WERI-Rb-1 (cell line): ENCODE measurements at regions not wholly inside any gene's neighbourhood (a gene's known extent, or its start where the extent isn't known, plus 50 kb on each side); places are given as distances from the start of the nearest gene placed in this dataset.

ENCODE experiments used
- DNase-seq: peaks from one replicate; pipeline ENCODE4 v3.0.0-alpha.2; 2020
- H3K27ac ChIP-seq: fragments of 250-450 bp; sonication (Bioruptor Pico); 2 replicates; pipeline ENCODE4 v1.5.1; 2020; ENCODE audit warnings: mild to moderate bottlenecking, moderate library complexity
- H3K27me3 ChIP-seq: fragments of 250-450 bp; sonication (Bioruptor Pico); 2 replicates; pipeline ENCODE4 v1.5.1; 2021; ENCODE audit warnings: mild to moderate bottlenecking, low read depth, moderate library complexity; ENCODE audit not compliant: insufficient read depth, severe bottlenecking
- H3K36me3 ChIP-seq: fragments of 250-450 bp; sonication (Bioruptor Pico); 2 replicates; pipeline ENCODE4 v1.5.1; 2020; ENCODE audit warnings: mild to moderate bottlenecking, moderate library complexity
- H3K4me3 ChIP-seq: 2 replicates; pipeline ENCODE4 v1.5.1; 2011; ENCODE audit warnings: low read depth, mild to moderate bottlenecking, control low read depth, low read length
- H3K9me3 ChIP-seq: fragments of 250-450 bp; sonication (Bioruptor Pico); 2 replicates; pipeline ENCODE4 v1.5.1; 2021; ENCODE audit warnings: mild to moderate bottlenecking, moderate library complexity; ENCODE audit not compliant: severe bottlenecking
- CTCF ChIP-seq: IDR thresholded peaks from 2 replicates; pipeline ENCODE4 v1.5.1; 2011; ENCODE audit warnings: low read depth, mild to moderate bottlenecking, control low read depth, inconsistent platforms, low read length

DNA sequence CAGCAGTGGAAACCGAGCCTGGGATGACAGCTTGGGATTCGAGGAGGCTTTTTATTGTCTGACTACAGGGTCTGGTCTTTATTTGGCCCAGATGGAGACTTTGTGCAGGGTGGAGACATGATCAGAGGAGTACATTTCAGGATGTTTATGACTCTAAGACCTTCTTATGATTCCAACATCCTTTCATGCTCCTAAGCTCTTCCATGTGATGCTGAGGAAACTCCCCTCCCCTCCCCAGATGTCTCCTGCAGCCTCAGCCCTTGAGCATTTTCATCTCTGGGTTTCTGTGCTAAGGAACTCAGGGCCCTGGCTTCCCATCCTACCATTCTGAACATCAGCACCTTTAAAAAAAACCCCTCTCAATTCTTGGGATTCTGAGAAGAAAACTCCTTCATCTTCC lies 186.6 kb downstream of the SOX4 start:
- H3K4me3 ChIP-seq: no peak overlapping the region
- no peak for DNase-seq
- H3K27ac ChIP-seq: no peak overlapping the region
- H3K9me3 ChIP-seq: no peaks in the 10 kb centered on the region
- TF ChIP-seq CTCF: no peak
- no peaks in the 10 kb centered on the region for H3K27me3 ChIP-seq
- no peaks in the 10 kb centered on the region for H3K36me3 ChIP-seq

GRCh38 chr6:21780679-21781078 lies 187.1 kb downstream of the SOX4 start:
- H3K27me3 ChIP-seq: no peaks in the 10 kb centered on the region
- TF ChIP-seq CTCF: no peak
- no peak overlapping the region for H3K27ac ChIP-seq
- no peaks in the 10 kb centered on the region for H3K9me3 ChIP-seq
- no peak overlapping the region for H3K4me3 ChIP-seq
- H3K36me3 ChIP-seq: no peaks in the 10 kb centered on the region
- DNase-seq: no peak

DNA sequence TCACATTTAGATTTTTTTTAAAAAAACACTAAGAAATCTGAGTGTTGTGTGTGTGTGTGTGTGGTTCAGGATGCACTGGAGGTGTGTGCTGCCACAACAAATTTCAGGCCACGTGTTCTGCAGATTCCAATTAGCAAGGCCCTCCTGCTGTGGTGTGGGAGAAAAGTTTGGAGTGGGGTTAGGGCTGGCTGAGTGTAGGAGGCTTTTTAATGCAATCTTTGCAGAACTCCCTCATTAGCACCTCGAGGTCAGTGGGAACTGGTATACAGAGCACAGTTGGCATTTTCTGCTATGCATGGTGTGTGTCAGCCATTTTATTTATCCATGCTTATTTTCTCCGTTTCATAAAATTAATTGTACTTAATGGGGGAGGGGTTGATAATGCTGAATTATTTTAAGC lies 187.6 kb downstream of the SOX4 start:
- H3K9me3 ChIP-seq: no peaks in the 10 kb centered on the region
- no peak for TF ChIP-seq CTCF
- no peak overlapping the region for H3K27ac ChIP-seq
- H3K36me3 ChIP-seq: no peaks in the 10 kb centered on the region
- DNase-seq: no peak
- H3K27me3 ChIP-seq: no peaks in the 10 kb centered on the region
- H3K4me3 ChIP-seq: no peak overlapping the region

DNA sequence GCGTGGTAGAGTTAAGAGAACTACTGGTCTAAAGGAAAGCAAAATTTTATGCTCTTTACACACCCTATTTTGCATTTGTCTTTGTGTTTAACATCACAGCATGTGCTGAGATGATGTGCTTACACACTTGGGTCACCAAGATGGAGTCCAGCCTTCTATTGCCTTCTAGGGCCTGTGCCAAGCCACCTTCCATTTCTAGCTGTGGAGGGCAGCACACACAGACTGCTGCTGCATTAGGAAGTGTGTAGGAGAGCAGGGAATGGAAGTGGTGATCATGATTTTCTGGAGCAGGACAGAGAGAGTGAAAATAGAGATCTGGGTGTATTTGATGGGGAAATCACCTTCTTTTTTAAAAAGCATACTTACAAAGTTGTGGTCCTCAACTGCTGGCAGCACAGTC lies 191.6 kb downstream of the SOX4 start:
- Histone ChIP-seq H3K9me3 (no peaks in the 10 kb centered on the region), H3K36me3 (no peaks in the 10 kb centered on the region), H3K4me3 (no peak overlapping the region), H3K27ac (no peak overlapping the region), H3K27me3 (no peaks in the 10 kb centered on the region)
- DNase-seq: no peak
- no peak for TF ChIP-seq CTCF

GRCh38 chr6:21791056-21791455 lies 197.5 kb downstream of the SOX4 start:
- no peak for DNase-seq
- no peaks in the 10 kb centered on the region for H3K27me3 ChIP-seq
- no peak overlapping the region for H3K4me3 ChIP-seq
- H3K9me3 ChIP-seq: no peaks in the 10 kb centered on the region
- no peaks in the 10 kb centered on the region for H3K36me3 ChIP-seq
- no peak overlapping the region for H3K27ac ChIP-seq
- no peak for TF ChIP-seq CTCF

GRCh38 chr6:21791581-21791980 lies 198.0 kb downstream of the SOX4 start:
- DNase-seq: no peak
- no peak for TF ChIP-seq CTCF
- no peaks in the 10 kb centered on the region for H3K36me3 ChIP-seq
- no peak overlapping the region for H3K4me3 ChIP-seq
- no peaks in the 10 kb centered on the region for H3K9me3 ChIP-seq
- no peak overlapping the region for H3K27ac ChIP-seq
- H3K27me3 ChIP-seq: no peaks in the 10 kb centered on the region
